Caki2 (cell line): ENCODE measurements at regions not wholly inside any gene's neighbourhood (a gene's known extent, or its start where the extent isn't known, plus 50 kb on each side); places are given as distances from the start of the nearest gene placed in this dataset.

Source experiments
- DNase-seq: peaks from one replicate; pipeline ENCODE4 v3.0.0-alpha.2; 2015; ENCODE audit warnings: low read depth
- in situ Hi-C: cut with HindIII; loops from 2 replicates; pipeline ENCODE4 v1.10.0; 2016; ENCODE audit warnings: low sequenced_read_pairs, low pct_unique_long_range_greater_than_20kb, mixed read lengths

- no peak for DNase-seq
- in situ Hi-C loops: no loop called here
Observed at GRCh38 chr11:19405966-19406365, 165.2 kb upstream of the E2F8 start.

GRCh38 chr11:19404787-19405186 lies 164.0 kb upstream of the E2F8 start:
- no peak for DNase-seq
- in situ Hi-C loops: no loop called here

GRCh38 chr11:19403196-19403895 lies 162.6 kb upstream of the E2F8 start:
- no peak for DNase-seq
- in situ Hi-C loops: no loop called here

- DNase-seq: no peak
- in situ Hi-C loops: no loop called here
Observed at GRCh38 chr11:19400296-19400695, 159.6 kb upstream of the E2F8 start.

GRCh38 chr11:19398772-19399527 lies 158.2 kb upstream of the E2F8 start:
- in situ Hi-C loops: no loop called here
- no peak for DNase-seq

- in situ Hi-C loops: no loop called here
- DNase-seq: no peak
Observed at GRCh38 chr11:19398273-19398672, 157.5 kb upstream of the E2F8 start.

GRCh38 chr11:19395050-19395449 lies 154.3 kb upstream of the E2F8 start:
- in situ Hi-C loops: no loop called here

GRCh38 chr11:19394525-19395016 lies 153.8 kb upstream of the E2F8 start:
- in situ Hi-C loops: no loop called here
- DNase-seq: no peak

More at GRCh38 chr11:19395050-19395449, 154.3 kb upstream of the E2F8 start:
- no peak for DNase-seq

- no peak for DNase-seq
- in situ Hi-C loops: no loop called here
Observed at GRCh38 chr11:19393941-19394340, 153.2 kb upstream of the E2F8 start.

- in situ Hi-C loops: no loop called here
- DNase-seq: no peak
Observed at GRCh38 chr11:19392847-19393518, 152.2 kb upstream of the E2F8 start.

- in situ Hi-C loops: no loop called here
Observed at GRCh38 chr11:19392321-19392720, 151.6 kb upstream of the E2F8 start.

GRCh38 chr11:19391652-19392051 lies 150.9 kb upstream of the E2F8 start:
- in situ Hi-C loops: no loop called here
- DNase-seq: no peak

More at GRCh38 chr11:19392321-19392720, 151.6 kb upstream of the E2F8 start:
- DNase-seq: no peak

- DNase-seq: no peak
- in situ Hi-C loops: no loop called here
Observed at GRCh38 chr11:19391026-19391425, 150.3 kb upstream of the E2F8 start.

- no peak for DNase-seq
- in situ Hi-C loops: no loop called here
Observed at GRCh38 chr11:19389787-19390303, 149.1 kb upstream of the E2F8 start.

- no peak for DNase-seq
- in situ Hi-C loops: no loop called here
Observed at GRCh38 chr11:19382131-19382611, 141.4 kb upstream of the E2F8 start.

- peak; percentile 81 for DNase-seq
- in situ Hi-C loops: no loop called here
Observed at GRCh38 chr11:19380375-19380774, 139.6 kb upstream of the E2F8 start.

GRCh38 chr11:19379465-19379864 lies 138.7 kb upstream of the E2F8 start:
- no peak for DNase-seq
- in situ Hi-C loops: no loop called here

- in situ Hi-C loops: no loop called here
- no peak for DNase-seq
Observed at GRCh38 chr11:19378814-19379213, 138.1 kb upstream of the E2F8 start.

GRCh38 chr11:19377881-19378280 lies 137.1 kb upstream of the E2F8 start:
- DNase-seq: no peak
- in situ Hi-C loops: no loop called here
